Stimulated activated CD4-positive, alpha-beta T cell treated with anti-CD3 and anti-CD28 coated beads, TNF-alpha, amount 100 ng/mL, for 48 hours (primary cell): ENCODE measurements at regions not wholly inside any gene's neighbourhood (a gene's known extent, or its start where the extent isn't known, plus 50 kb on each side); places are given as distances from the start of the nearest gene placed in this dataset.
"Not testable (repeated sequence)": the region's sequence is repeated elsewhere in the genome, so short reads cannot be mapped to it uniquely, and the experiment has no call there.

ENCODE experiments used
- DNase-seq, 3 donors: peaks; one replicate each; pipeline ENCODE4 v3.0.0-alpha.2; 2020; ENCODE audit warnings: low read depth in 3 of 3

GRCh38 chr2:52710810-52711618 is 1056.6 kb upstream of the CHAC2 start:
- DNase-seq, result no peak

DNA sequence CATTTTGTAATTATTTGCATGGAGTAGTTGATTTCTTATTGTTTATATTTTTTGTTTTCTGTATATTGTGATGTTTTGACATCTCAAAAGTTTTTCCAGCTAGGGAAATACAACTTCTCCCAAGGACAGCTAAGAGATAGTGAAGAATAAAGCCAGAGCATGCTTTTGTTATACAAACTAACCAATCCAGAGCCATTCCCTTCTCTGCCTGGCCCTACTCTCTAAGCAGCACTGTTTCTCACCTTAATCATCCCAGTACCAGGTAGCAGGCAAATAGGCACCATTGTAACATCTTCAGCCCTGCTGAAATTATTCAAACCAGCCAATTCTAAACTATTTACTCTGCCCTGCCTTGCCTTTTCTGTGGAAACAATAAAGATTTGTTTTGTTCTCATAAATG is 1063.4 kb upstream of the CHAC2 start:
- DNase-seq, result no peak

GRCh38 chr2:52703004-52703403 is 1064.6 kb upstream of the CHAC2 start:
- DNase-seq, result no peak

- DNase-seq, result no peak
Measured at GRCh38 chr2:52698408-52698807, 1069.2 kb upstream of the CHAC2 start.

DNA sequence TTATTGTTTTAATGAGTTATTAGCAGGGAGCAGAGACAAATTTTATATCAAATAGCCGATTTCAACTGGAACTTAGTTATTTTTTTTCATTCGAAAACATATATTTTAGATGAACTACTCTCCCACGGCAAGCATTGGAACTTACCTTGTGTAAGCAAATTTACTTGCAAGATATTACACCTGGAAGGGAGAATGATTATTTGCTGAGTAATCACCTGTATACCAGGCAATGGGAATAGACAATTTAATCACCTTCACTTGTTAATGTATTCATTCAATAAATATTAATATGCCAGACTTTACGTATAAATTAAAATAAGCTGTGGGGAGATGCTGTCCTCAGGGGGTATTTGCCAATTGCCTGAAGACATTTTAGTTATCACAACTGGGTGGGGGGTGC is 1069.9 kb upstream of the CHAC2 start:
- DNase-seq, result no peak

DNA sequence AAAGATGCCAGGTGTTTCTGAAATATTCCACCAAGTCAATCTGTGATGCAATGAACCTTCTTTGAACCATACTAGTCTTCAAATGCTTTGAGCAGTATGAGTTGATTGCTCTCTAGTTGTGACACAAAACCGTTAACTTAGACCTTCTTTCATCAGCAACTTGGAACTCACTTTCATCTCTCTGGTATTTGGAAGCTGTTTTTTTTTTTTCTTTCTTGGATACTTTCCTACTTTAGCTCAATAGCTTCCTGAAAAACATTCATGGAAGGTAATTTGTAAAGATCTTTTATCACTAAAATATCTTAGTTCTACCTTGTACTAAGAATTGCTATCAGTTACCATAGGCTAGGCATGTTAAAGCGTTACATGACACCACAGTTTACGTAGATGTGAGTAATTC is 1071.9 kb upstream of the CHAC2 start:
- DNase-seq, result no peak

DNA sequence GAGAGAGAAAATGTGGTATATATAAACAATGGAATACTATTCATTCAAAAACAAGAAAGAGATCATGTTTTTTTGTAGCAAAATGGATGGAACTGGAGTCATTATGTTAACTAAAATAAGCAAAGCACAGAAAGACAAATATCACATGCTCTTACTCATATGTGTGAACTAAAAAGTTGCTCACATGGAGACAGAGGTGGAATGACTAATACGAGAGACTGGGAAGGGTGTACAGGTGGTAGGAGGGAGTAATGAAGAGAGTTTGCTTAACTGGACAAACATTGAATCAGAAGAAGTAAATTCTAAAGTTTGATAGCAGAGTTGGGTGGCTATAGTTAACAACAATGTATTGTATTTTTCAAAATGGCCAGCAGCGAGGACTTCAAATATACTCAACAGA is 1080.7 kb upstream of the CHAC2 start:
- DNase-seq, result no peak

DNA sequence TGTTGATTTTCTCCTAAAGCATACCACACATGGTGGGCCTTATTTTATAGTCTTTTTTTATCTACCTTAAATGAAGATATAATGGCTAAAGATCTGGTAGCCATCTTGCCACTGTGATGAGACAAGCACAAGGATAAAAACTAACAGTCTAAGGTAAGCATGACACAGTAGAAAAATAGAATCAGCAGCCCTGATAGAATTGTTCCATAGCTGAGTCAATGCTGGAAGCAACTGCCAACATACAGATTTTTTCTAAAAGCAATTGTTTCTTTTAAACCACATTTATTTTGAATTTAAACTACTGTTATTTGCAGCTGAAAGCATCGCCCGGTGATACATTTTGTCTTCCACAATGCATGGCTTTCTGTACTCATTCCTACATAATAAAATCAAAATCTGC is 1091.5 kb upstream of the CHAC2 start:
- DNase-seq, result no peak

DNA sequence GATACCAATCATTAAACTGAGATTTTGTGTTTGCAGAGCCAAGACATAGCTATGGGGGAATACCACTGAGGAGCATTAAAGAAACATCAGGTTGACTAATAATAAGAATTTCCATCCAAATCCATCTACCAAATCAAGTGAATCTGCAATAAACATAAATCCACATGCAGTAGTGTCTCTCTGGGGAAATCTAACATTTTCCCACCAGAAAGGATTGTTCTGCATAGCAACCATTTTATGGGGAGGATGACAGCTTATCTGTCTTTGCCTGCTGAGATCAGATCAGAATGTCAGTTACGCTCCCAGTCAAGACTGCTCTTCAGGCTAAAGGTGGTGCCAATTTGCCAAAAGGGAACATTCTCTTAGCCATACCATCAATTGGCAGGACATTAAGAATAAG is 1098.9 kb upstream of the CHAC2 start:
- no peak for DNase-seq

GRCh38 chr2:52659546-52659945 is 1108.1 kb upstream of the CHAC2 start:
- DNase-seq, result no peak

DNA sequence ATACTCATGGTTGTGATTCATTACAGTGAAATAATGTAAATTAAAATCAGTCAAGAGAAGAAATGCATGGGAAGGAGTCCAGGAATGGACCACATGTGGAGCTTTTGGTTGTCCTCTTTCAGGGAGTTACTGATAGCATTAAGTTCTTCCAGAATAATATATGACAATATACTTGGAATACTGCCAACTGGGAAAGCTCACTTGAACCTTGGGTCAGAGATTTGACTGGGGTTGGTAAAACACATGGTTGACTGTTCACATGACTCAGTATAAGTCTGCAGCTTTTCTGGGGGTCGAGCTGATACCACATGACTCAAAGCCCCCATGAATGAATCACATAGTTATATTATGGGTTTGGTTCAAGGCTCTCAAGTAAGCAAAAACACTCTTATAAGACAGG is 1109.0 kb upstream of the CHAC2 start:
- DNase-seq, result no peak

GRCh38 chr2:52639692-52640091 is 1127.9 kb upstream of the CHAC2 start:
- no peak for DNase-seq

DNA sequence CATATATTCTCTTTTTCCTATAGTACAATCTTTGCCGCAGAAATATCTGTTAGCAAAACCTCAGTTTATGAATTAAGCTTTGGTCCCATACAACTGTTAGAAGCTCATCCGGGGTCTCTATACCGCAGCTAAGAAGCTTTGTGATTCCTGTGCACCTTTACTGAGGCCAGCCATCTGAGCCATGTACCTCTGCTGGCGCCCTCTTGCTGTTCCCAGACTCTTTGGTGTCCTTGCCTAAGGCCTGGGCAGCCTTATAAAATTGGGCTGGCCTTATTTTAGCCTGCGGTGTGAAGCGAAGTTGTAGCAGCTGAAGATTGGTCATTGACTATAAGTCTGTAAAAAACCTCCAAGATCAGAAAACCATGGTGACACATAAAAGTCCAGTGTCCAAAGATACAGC is 1135.1 kb upstream of the CHAC2 start:
- DNase-seq, result no peak

- no peak for DNase-seq
Measured at GRCh38 chr2:52629944-52630343, 1137.7 kb upstream of the CHAC2 start.

DNA sequence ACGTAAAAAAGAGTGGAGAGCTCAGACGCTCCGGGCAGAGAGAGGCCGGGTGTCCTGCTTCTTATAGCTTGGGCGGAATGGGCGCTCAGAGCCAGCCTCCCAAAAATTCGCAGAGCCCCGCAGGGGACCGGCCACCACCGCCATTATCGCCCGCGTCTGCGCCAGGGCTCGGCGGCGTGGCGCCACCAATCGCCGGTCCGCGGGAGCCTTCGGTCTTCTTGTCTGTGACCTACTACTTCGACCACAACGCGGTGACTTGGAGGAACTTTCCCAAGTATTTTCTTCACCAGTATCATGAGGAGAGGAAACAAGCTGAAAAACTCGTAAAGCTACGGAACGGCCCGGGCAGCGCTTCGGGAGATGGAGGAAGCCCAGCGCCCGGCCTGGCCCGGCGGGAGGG is 1138.1 kb upstream of the CHAC2 start:
- no peak for DNase-seq

DNA sequence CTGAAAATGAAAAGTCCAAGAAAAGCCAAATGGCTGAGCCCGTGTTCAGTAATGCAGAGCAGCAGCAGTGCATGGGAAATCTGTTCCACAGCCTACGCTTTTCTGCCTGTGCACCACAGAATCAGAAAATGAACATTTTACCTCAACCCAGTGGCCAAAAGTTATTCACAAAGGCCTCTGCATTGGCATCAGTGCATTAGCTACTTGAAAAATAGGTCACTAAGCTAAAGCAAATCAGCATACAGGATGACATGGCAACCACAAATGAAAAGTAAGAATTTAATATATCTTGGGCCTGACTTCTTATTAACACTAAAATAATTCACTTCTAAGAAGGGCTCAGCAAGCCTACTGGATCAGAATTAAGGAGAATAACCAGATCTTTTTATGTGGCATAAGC is 1145.3 kb upstream of the CHAC2 start:
- DNase-seq, result no peak

- DNase-seq, result no peak
Measured at GRCh38 chr2:52613064-52613463, 1154.5 kb upstream of the CHAC2 start.

- DNase-seq, result no peak
Measured at GRCh38 chr2:52611759-52612158, 1155.8 kb upstream of the CHAC2 start.

GRCh38 chr2:52608030-52608429 is 1159.6 kb upstream of the CHAC2 start:
- no peak for DNase-seq

GRCh38 chr2:52597346-52597745 is 1170.3 kb upstream of the CHAC2 start:
- no peak for DNase-seq

GRCh38 chr2:52594026-52594425 is 1173.6 kb upstream of the CHAC2 start:
- no peak for DNase-seq

- not testable (repeated sequence) for DNase-seq
Measured at GRCh38 chr2:52584071-52584470, 1183.5 kb upstream of the CHAC2 start.

- DNase-seq, result no peak
Measured at GRCh38 chr2:52572469-52572894, 1195.1 kb upstream of the CHAC2 start.
